Suprapubic skin (tissue), 3 donors: ENCODE measurements at regions not wholly inside any gene's neighbourhood (a gene's known extent, or its start where the extent isn't known, plus 50 kb on each side); places are given as distances from the start of the nearest gene placed in this dataset.
"Not testable (repeated sequence)": the region's sequence is repeated elsewhere in the genome, so short reads cannot be mapped to it uniquely, and the experiment has no call there.

Experiments
- POLR2A ChIP-seq, 2 donors: fragments of 450-650 bp; IDR thresholded peaks; one replicate each; pipeline ENCODE4 v1.6.1; 2017; ENCODE audit warnings: antibody characterized with exemption in 2 of 2, mild to moderate bottlenecking in 2 of 2, moderate library complexity in 2 of 2
- TF ChIP-seq, protein P1 (sequence below), 2 donors: fragments of 200-600 bp in 1 of 2; fragments of 450-650 bp in 1 of 2; sonication (generic) in 1 of 2; IDR thresholded peaks; one replicate each; pipeline ENCODE4 v1.5.1; 2016 to 2019; ENCODE audit warnings: antibody characterized with exemption in 2 of 2, mild to moderate bottlenecking in 1 of 2, moderate library complexity in 1 of 2

DNA sequence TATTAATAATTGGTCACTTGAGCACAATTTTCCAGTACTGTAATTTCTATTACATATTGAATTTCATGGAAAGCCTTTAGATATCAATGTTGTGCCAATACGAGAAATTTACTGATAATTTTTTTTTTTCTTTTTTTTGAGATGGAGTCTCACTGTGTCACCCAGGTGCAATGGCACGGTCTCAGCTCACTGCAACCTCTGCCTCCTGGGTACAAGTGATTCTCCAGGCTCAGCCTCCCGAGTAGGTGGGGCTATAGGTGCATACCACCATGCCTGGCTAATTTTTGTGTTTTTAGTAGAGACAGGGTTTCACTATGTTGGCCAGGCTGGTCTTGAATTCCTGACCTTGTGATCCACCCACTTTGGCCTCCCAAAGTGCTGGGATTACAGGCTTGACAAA lies 435.4 kb downstream of the FUT8 start:
- TF ChIP-seq, protein P1, sequence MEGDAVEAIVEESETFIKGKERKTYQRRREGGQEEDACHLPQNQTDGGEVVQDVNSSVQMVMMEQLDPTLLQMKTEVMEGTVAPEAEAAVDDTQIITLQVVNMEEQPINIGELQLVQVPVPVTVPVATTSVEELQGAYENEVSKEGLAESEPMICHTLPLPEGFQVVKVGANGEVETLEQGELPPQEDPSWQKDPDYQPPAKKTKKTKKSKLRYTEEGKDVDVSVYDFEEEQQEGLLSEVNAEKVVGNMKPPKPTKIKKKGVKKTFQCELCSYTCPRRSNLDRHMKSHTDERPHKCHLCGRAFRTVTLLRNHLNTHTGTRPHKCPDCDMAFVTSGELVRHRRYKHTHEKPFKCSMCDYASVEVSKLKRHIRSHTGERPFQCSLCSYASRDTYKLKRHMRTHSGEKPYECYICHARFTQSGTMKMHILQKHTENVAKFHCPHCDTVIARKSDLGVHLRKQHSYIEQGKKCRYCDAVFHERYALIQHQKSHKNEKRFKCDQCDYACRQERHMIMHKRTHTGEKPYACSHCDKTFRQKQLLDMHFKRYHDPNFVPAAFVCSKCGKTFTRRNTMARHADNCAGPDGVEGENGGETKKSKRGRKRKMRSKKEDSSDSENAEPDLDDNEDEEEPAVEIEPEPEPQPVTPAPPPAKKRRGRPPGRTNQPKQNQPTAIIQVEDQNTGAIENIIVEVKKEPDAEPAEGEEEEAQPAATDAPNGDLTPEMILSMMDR (IDR thresholded peaks at IDR 0.05), result not testable (repeated sequence)
- TF ChIP-seq POLR2A (IDR thresholded peaks at IDR 0.05), result not testable (repeated sequence)
